Activated T-cell treated with anti-CD3 and anti-CD28 coated beads, Interleukin-2, amount 50 U/mL, for 4 hours (primary cell): ENCODE measurements at regions not wholly inside any gene's neighbourhood (a gene's known extent, or its start where the extent isn't known, plus 50 kb on each side); places are given as distances from the start of the nearest gene placed in this dataset.

ENCODE experiments used
- ATAC-seq, 2 donors: fragments of 200-7000 bp; cut with Tn5 transposase; one replicate each; pipeline ENCODE4 v1.10.0; 2021
- DNase-seq: peaks from one replicate; pipeline ENCODE4 v3.0.0-alpha.2; 2020
- H3K27me3 Mint-ChIP-seq: one replicate; pipeline ENCODE4 v1.8.0; 2021; ENCODE audit warnings: low read depth, mixed read lengths
- H3K36me3 Mint-ChIP-seq: one replicate; pipeline ENCODE4 v1.8.0; 2022; ENCODE audit warnings: mixed read lengths; ENCODE audit not compliant: insufficient read depth
- H3K4me1 Mint-ChIP-seq: one replicate; pipeline ENCODE4 v1.8.0; 2021; ENCODE audit warnings: low read depth, mixed read lengths
- H3K4me3 Mint-ChIP-seq: one replicate; pipeline ENCODE4 v1.8.0; 2021; ENCODE audit warnings: mild to moderate bottlenecking, moderate library complexity, mixed read lengths
- H3K9me3 Mint-ChIP-seq: one replicate; pipeline ENCODE4 v1.8.0; 2021; ENCODE audit warnings: mixed read lengths

GRCh38 chr18:22840606-22841144, 92.5 kb upstream of the RBBP8 start:
- no peak for ATAC-seq
- H3K27me3 Mint-ChIP-seq: peaks cover 3% of the 10 kb centered on the region
- no peaks in the 10 kb centered on the region for H3K36me3 Mint-ChIP-seq
- no peaks in the 10 kb centered on the region for H3K4me1 Mint-ChIP-seq
- H3K4me3 Mint-ChIP-seq: no peak overlapping the region
- no peak for DNase-seq
- H3K9me3 Mint-ChIP-seq: no peaks in the 10 kb centered on the region

GRCh38 chr18:22841840-22842239, 91.3 kb upstream of the RBBP8 start:
- no peaks in the 10 kb centered on the region for H3K36me3 Mint-ChIP-seq
- no peak for ATAC-seq
- H3K4me1 Mint-ChIP-seq: no peaks in the 10 kb centered on the region
- H3K27me3 Mint-ChIP-seq: peaks cover 2% of the 10 kb centered on the region
- no peak for DNase-seq
- no peak overlapping the region for H3K4me3 Mint-ChIP-seq
- no peaks in the 10 kb centered on the region for H3K9me3 Mint-ChIP-seq

DNA sequence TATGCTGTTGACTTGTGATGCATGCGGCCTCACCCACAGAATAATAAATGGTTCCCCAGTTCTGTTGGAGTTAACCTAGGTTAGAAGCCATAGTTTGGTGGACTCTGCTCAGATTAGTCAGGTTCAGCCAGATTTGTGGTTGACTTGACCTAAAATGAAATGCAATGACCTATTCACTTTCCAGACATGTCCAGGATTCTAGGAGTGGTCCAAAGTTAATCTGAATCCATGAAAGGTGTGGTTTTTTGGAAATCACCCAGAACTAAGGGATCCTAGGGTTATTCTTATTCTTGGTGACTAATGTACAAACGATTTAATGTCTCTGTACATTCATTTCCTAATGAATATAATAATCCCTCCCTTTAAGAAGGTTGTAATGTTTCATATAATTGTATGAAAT, 88.9 kb upstream of the RBBP8 start:
- peaks cover 2% of the 10 kb centered on the region for H3K27me3 Mint-ChIP-seq
- ATAC-seq (no peak), DNase-seq (no peak)
- no peaks in the 10 kb centered on the region for H3K36me3 Mint-ChIP-seq
- H3K9me3 Mint-ChIP-seq: no peaks in the 10 kb centered on the region
- H3K4me1 Mint-ChIP-seq: no peaks in the 10 kb centered on the region
- H3K4me3 Mint-ChIP-seq: no peak overlapping the region

GRCh38 chr18:22844628-22845027, 88.5 kb upstream of the RBBP8 start:
- Mint-ChIP-seq H3K4me1 (no peaks in the 10 kb centered on the region), H3K4me3 (no peak overlapping the region), H3K27me3 (peaks cover 2% of the 10 kb centered on the region), H3K36me3 (no peaks in the 10 kb centered on the region), H3K9me3 (no peaks in the 10 kb centered on the region)
- DNase-seq: no peak
- ATAC-seq: no peak

- DNase-seq: no peak
- Mint-ChIP-seq H3K36me3 (no peaks in the 10 kb centered on the region), H3K4me3 (no peak overlapping the region), H3K4me1 (no peaks in the 10 kb centered on the region), H3K27me3 (peaks cover 2% of the 10 kb centered on the region), H3K9me3 (no peaks in the 10 kb centered on the region)
- no peak for ATAC-seq
Observed at GRCh38 chr18:22846088-22846683, 86.9 kb upstream of the RBBP8 start.

DNA sequence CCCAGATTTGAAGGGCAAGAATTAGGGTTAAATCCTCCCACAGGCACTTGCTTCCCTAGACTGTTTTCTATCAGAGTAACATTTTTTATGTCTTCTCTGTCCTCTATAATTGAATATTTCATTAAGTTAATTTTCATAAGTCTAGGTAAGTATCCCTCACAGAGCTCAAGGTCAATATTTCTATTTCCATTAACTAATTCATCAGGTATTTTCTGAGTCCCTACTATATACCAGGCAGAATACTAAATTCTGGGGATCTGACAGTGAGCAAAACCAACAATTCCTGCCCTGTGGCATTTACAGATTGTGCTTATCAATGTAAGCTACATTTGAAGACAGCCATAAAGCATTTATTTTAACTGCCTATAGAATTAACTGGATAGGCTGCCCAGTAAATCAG, 86.4 kb upstream of the RBBP8 start:
- Mint-ChIP-seq H3K4me1 (no peaks in the 10 kb centered on the region), H3K9me3 (no peaks in the 10 kb centered on the region), H3K4me3 (no peak overlapping the region), H3K36me3 (no peaks in the 10 kb centered on the region), H3K27me3 (peaks cover 2% of the 10 kb centered on the region)
- DNase-seq: no peak
- ATAC-seq: no peak

GRCh38 chr18:22847392-22847791, 85.7 kb upstream of the RBBP8 start:
- Mint-ChIP-seq H3K4me3 (no peak overlapping the region), H3K36me3 (no peaks in the 10 kb centered on the region), H3K4me1 (no peaks in the 10 kb centered on the region), H3K9me3 (no peaks in the 10 kb centered on the region), H3K27me3 (peaks cover 2% of the 10 kb centered on the region)
- no peak for ATAC-seq
- no peak for DNase-seq

GRCh38 chr18:22847867-22848451, 85.2 kb upstream of the RBBP8 start:
- no peaks in the 10 kb centered on the region for H3K9me3 Mint-ChIP-seq

GRCh38 chr18:22848615-22849014, 84.5 kb upstream of the RBBP8 start:
- H3K4me3 Mint-ChIP-seq: no peak overlapping the region
- ATAC-seq (no peak), DNase-seq (no peak)
- H3K4me1 Mint-ChIP-seq: no peaks in the 10 kb centered on the region
- no peaks in the 10 kb centered on the region for H3K36me3 Mint-ChIP-seq
- H3K27me3 Mint-ChIP-seq: no peaks in the 10 kb centered on the region
- H3K9me3 Mint-ChIP-seq: no peaks in the 10 kb centered on the region

More at GRCh38 chr18:22847867-22848451, 85.2 kb upstream of the RBBP8 start:
- ATAC-seq (no peak), DNase-seq (no peak)
- H3K27me3 Mint-ChIP-seq: peaks cover 2% of the 10 kb centered on the region
- H3K4me1 Mint-ChIP-seq: no peaks in the 10 kb centered on the region
- no peak overlapping the region for H3K4me3 Mint-ChIP-seq
- no peaks in the 10 kb centered on the region for H3K36me3 Mint-ChIP-seq

DNA sequence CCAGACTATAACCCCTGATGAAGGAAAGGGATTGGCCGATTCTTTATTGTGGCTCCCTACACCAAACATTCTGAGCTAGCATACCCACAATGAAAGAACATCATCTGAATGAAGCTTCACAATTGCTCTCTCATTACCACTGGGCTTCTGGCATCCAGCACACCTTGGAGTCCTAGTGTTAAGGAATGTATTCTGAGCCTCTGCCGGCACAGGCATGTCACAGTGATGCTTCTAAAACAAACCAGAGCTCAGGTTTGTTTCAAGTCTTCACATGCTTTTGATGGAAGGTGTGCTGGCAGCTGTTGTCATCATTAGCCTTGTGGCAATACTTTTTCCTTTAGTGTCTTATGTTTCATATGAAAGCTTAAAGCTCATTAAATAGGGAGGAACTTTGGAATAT, 76.3 kb upstream of the RBBP8 start:
- Mint-ChIP-seq H3K4me1 (no peaks in the 10 kb centered on the region), H3K9me3 (no peaks in the 10 kb centered on the region), H3K36me3 (no peaks in the 10 kb centered on the region), H3K27me3 (peaks cover 35% of the 10 kb centered on the region), H3K4me3 (no peak overlapping the region)
- DNase-seq (no peak), ATAC-seq (no peak)

DNA sequence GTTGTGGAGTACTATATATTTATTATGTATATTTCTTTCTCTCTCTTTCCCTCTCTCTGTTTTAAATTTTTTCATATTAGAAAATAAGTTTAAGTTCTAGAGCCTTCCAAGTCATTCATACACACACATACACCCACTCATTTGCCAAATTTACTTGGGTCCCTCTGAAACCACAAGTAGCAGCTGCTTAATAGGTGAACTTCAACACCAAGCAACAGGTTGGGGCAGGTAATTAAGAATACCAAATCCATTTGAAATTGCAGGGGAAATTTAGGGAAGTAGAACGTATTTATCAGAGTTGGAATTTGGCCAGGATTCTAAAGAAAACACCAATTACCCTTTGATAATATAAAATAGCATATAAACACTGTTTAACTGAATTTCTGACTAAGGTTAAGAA, 75.0 kb upstream of the RBBP8 start:
- DNase-seq (no peak), ATAC-seq (no peak)
- no peak overlapping the region for H3K4me3 Mint-ChIP-seq
- no peaks in the 10 kb centered on the region for H3K9me3 Mint-ChIP-seq
- H3K27me3 Mint-ChIP-seq: peaks cover 38% of the 10 kb centered on the region
- no peaks in the 10 kb centered on the region for H3K36me3 Mint-ChIP-seq
- H3K4me1 Mint-ChIP-seq: no peaks in the 10 kb centered on the region

DNA sequence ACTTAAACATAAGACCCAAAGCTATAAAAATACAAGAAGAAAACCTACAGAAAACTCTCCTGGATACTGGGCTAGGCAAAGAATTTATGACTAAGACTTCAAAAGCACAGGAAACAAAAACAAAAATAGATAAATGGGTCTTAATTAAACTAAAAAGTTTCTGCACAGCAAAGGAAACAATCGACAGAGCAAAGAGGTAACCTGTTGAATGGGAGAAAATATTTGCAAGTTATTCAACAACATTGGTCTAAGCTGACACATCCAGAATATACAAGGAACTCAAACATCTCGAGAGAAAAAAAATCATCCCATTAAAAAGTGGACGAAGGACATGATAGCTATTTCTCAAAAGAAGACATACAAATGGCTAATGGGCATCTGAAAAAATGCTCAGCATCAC, 72.3 kb upstream of the RBBP8 start:
- H3K36me3 Mint-ChIP-seq: no peaks in the 10 kb centered on the region
- H3K9me3 Mint-ChIP-seq: no peaks in the 10 kb centered on the region
- peaks cover 3% of the 10 kb centered on the region for H3K4me1 Mint-ChIP-seq
- no peak for ATAC-seq
- no peak for DNase-seq
- H3K4me3 Mint-ChIP-seq: no peak overlapping the region
- H3K27me3 Mint-ChIP-seq: peaks cover 33% of the 10 kb centered on the region

DNA sequence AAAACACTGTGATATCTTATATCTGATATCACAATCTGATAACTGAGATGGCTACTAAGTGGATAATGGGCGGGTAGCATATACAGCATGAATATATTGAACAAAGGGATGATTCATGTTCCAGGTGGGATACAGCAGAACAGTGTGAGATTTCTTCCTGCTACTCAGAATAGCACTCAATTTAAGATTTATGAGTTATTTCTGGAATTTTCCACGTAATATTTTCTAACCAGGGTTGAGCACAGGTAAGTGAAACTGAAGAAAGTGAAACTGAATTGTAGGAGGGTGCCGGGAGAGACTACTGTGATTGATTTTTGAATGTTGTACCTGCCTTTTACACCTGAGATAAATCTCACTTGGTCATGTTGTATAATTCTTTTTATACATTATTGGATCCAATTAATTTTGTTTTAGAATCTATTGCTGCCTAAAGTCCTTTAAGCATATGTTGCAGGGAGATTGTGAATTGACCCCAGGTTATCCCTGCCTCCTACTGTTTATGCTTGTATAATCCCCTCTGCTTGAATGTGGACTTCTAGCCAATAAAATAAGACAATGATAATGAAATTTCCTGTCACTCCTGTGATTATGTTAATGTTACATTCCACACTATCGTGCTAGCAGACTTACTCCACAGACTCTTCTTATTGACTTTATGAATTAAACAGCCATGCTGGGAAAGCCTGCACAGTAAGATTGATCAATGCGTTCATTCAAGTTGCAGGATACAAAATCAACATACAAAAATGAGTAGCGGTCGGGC, 67.6 kb upstream of the RBBP8 start:
- H3K36me3 Mint-ChIP-seq: no peaks in the 10 kb centered on the region
- no peak overlapping the region for H3K4me3 Mint-ChIP-seq
- no peaks in the 10 kb centered on the region for H3K9me3 Mint-ChIP-seq
- H3K27me3 Mint-ChIP-seq: peaks cover 29% of the 10 kb centered on the region
- peaks cover 3% of the 10 kb centered on the region for H3K4me1 Mint-ChIP-seq
- DNase-seq: no peak
- ATAC-seq: no peak

DNA sequence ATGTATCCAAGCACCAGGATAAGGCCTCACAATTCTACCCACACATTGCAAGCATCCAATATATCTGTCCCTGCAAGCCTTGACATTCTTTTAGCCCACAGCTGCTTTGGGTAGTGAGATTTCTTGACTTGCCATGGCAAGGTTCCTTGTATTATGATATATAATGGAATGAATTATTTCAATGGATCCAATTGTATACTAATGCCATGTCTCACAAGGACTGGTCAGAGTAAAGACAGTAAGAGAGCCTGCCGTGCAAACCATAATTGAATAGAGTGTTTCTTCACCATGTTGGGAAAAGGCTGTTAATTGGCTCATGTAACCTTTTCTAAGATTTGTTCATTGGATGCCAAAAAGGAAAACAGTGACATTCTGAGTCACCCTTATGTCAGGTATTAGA, 64.3 kb upstream of the RBBP8 start:
- no peak overlapping the region for H3K4me3 Mint-ChIP-seq
- DNase-seq: no peak
- no peaks in the 10 kb centered on the region for H3K9me3 Mint-ChIP-seq
- peaks cover 11% of the 10 kb centered on the region for H3K4me1 Mint-ChIP-seq
- H3K36me3 Mint-ChIP-seq: no peaks in the 10 kb centered on the region
- peaks cover 19% of the 10 kb centered on the region for H3K27me3 Mint-ChIP-seq
- ATAC-seq: no peak
